Trophoblast cell (in vitro differentiated cells and primary cell): ENCODE measurements at regions not wholly inside any gene's neighbourhood (a gene's known extent, or its start where the extent isn't known, plus 50 kb on each side); places are given as distances from the start of the nearest gene placed in this dataset.
A peak's percentile ranks its signal among the peaks of the same experiment; 100 is the strongest.

Experiments
- DNase-seq, 2 donors: peaks; one replicate each; pipeline ENCODE4 v3.0.0-alpha.2; 2016
- H2AFZ ChIP-seq: 2 replicates; pipeline ENCODE4 v1.6.1; 2013; ENCODE audit warnings: low read length, moderate library complexity, mild to moderate bottlenecking; ENCODE audit not compliant: insufficient read depth, poor library complexity
- H2AK5ac ChIP-seq: 2 replicates; pipeline ENCODE4 v1.6.1; 2013; ENCODE audit warnings: mild to moderate bottlenecking, low read length
- H2BK120ac ChIP-seq: 2 replicates; pipeline ENCODE4 v1.6.1; 2013; ENCODE audit warnings: low read length, mild to moderate bottlenecking, moderate library complexity; ENCODE audit not compliant: insufficient read depth, poor library complexity
- H2BK12ac ChIP-seq: 2 replicates; pipeline ENCODE4 v1.6.1; 2013; ENCODE audit warnings: mild to moderate bottlenecking, low read length, moderate library complexity
- H2BK5ac ChIP-seq: 2 replicates; pipeline ENCODE4 v1.6.1; 2013; ENCODE audit warnings: low read length, low read depth, moderate library complexity, mild to moderate bottlenecking; ENCODE audit not compliant: poor library complexity
- H3K14ac ChIP-seq: 2 replicates; pipeline ENCODE4 v1.6.1; 2013; ENCODE audit warnings: mild to moderate bottlenecking, low read length
- H3K18ac ChIP-seq: 2 replicates; pipeline ENCODE4 v1.6.1; 2013; ENCODE audit warnings: mild to moderate bottlenecking, low read length
- H3K23ac ChIP-seq: 2 replicates; pipeline ENCODE4 v1.6.1; 2013; ENCODE audit warnings: low read length
- H3K27ac ChIP-seq: 2 replicates; pipeline ENCODE4 v1.5.1; 2013; ENCODE audit warnings: low read depth, mild to moderate bottlenecking, inconsistent platforms, low read length, moderate library complexity
- H3K27me3 ChIP-seq: 2 replicates; pipeline ENCODE4 v1.6.1; 2013; ENCODE audit warnings: inconsistent platforms, mild to moderate bottlenecking, low read length, moderate library complexity; ENCODE audit not compliant: insufficient read depth
- H3K36me3 ChIP-seq, 2 experiments: 1 replicate in 1 of 2; 2 replicates in 1 of 2; pipeline ENCODE4 v1.6.1; 2013; ENCODE audit warnings: low read length in 2 of 2, mild to moderate bottlenecking in 2 of 2, moderate library complexity in 1 of 2; ENCODE audit not compliant: insufficient read depth in 2 of 2, control insufficient read depth in 1 of 2
- H3K4ac ChIP-seq: 2 replicates; pipeline ENCODE4 v1.6.1; 2013; ENCODE audit warnings: low read depth, mild to moderate bottlenecking, low read length, moderate library complexity
- H3K4me1 ChIP-seq, 2 experiments: 1 replicate in 1 of 2; 2 replicates in 1 of 2; pipeline ENCODE4 v1.6.1; 2013; ENCODE audit warnings: low read length in 2 of 2, mild to moderate bottlenecking in 2 of 2, moderate library complexity in 1 of 2; ENCODE audit not compliant: insufficient read depth in 2 of 2, control insufficient read depth in 1 of 2
- H3K4me2 ChIP-seq: 2 replicates; pipeline ENCODE4 v1.6.1; 2013; ENCODE audit warnings: inconsistent platforms, mild to moderate bottlenecking, low read length, moderate library complexity
- H3K4me3 ChIP-seq: 2 replicates; pipeline ENCODE4 v1.5.1; 2013; ENCODE audit warnings: mild to moderate bottlenecking, low read depth, low read length, inconsistent platforms
- H3K79me1 ChIP-seq: one replicate; pipeline ENCODE4 v1.6.1; 2013; ENCODE audit warnings: low read length
- H3K79me2 ChIP-seq: 2 replicates; pipeline ENCODE4 v1.6.1; 2013; ENCODE audit warnings: low read length, mild to moderate bottlenecking; ENCODE audit not compliant: control insufficient read depth, insufficient read depth, poor library complexity
- H3K9ac ChIP-seq: 2 replicates; pipeline ENCODE4 v1.6.1; 2013; ENCODE audit warnings: mild to moderate bottlenecking, low read length
- H3K9me3 ChIP-seq: 2 replicates; pipeline ENCODE4 v1.6.1; 2013; ENCODE audit warnings: low read depth, mild to moderate bottlenecking, control low read depth, inconsistent platforms, low read length; ENCODE audit not compliant: insufficient read depth
- H4K12ac ChIP-seq: 2 replicates; pipeline ENCODE4 v1.6.1; 2013; ENCODE audit warnings: low read depth, mild to moderate bottlenecking, low read length, moderate library complexity
- H4K8ac ChIP-seq: 2 replicates; pipeline ENCODE4 v1.6.1; 2013; ENCODE audit warnings: low read depth, mild to moderate bottlenecking, low read length, moderate library complexity
- H4K91ac ChIP-seq: one replicate; pipeline ENCODE4 v1.6.1; 2013; ENCODE audit warnings: low read depth, mild to moderate bottlenecking, low read length, moderate library complexity
- WGBS: extraction: QIAGEN DNeasy Blood & Tissue Kit; methylation state at CpG from one replicate; pipeline ENCODE4 v1.1.7; 2013; ENCODE audit warnings: missing lambda C conversion rate; ENCODE audit not compliant: insufficient read length, insufficient coverage; ENCODE audit errors: extremely low coverage; 5-methylcytosine and 5-hydroxymethylcytosine counted together

GRCh38 chr18:41753826-41754225 lies 201.2 kb upstream of the PIK3C3 start:
- H4K12ac ChIP-seq, result no peak overlapping the region
- DNase-seq, result no peak
- no peaks in the 10 kb centered on the region for H3K27me3 ChIP-seq
- H3K9me3 ChIP-seq, result no peaks in the 10 kb centered on the region
- no peak overlapping the region for H4K8ac ChIP-seq
- H3K4me3 ChIP-seq, result no peak overlapping the region
- H2BK12ac ChIP-seq, result no peak overlapping the region
- H3K79me2 ChIP-seq, result no peaks in the 10 kb centered on the region
- no peak overlapping the region for H3K4me2 ChIP-seq
- H3K4ac ChIP-seq, result no peak overlapping the region
- H3K27ac ChIP-seq, result no peak overlapping the region
- H2AK5ac ChIP-seq, result no peak overlapping the region
- H3K9ac ChIP-seq, result no peak overlapping the region
- no peak overlapping the region for H3K18ac ChIP-seq
- H3K79me1 ChIP-seq, result no peaks in the 10 kb centered on the region
- no peak overlapping the region for H2BK5ac ChIP-seq
- no peaks in the 10 kb centered on the region for H3K36me3 ChIP-seq
- H3K23ac ChIP-seq, result no peak overlapping the region
- H4K91ac ChIP-seq, result no peak overlapping the region
- H3K14ac ChIP-seq, result no peak overlapping the region
- no CpG with 5 or more reads among the region's 2 CpGs for WGBS
- no peaks in the 10 kb centered on the region for H3K4me1 ChIP-seq
- no peak overlapping the region for H2AFZ ChIP-seq
- H2BK120ac ChIP-seq, result no peak overlapping the region

GRCh38 chr18:41752826-41753225 lies 202.2 kb upstream of the PIK3C3 start:
- Histone ChIP-seq H4K12ac (no peak overlapping the region), H3K4me3 (no peak overlapping the region), H2AK5ac (no peak overlapping the region), H3K36me3 (no peaks in the 10 kb centered on the region), H3K9ac (no peak overlapping the region), H4K8ac (no peak overlapping the region), H3K14ac (no peak overlapping the region), H3K18ac (no peak overlapping the region), H3K9me3 (no peaks in the 10 kb centered on the region), H3K4ac (no peak overlapping the region), H3K79me1 (no peaks in the 10 kb centered on the region), H4K91ac (no peak overlapping the region), H3K4me1 (no peaks in the 10 kb centered on the region), H2AFZ (no peak overlapping the region), H2BK120ac (no peak overlapping the region), H3K27ac (no peak overlapping the region), H3K4me2 (no peak overlapping the region), H3K23ac (no peak overlapping the region), H2BK12ac (no peak overlapping the region), H3K27me3 (no peaks in the 10 kb centered on the region), H3K79me2 (no peaks in the 10 kb centered on the region), H2BK5ac (no peak overlapping the region)
- peak in 1 of 2 donors; percentile 62 for DNase-seq
- WGBS, result no CpG with 5 or more reads among the region's 6 CpGs

- Histone ChIP-seq H3K4me1 (no peaks in the 10 kb centered on the region), H2AK5ac (no peak overlapping the region), H3K9me3 (no peaks in the 10 kb centered on the region), H3K36me3 (no peaks in the 10 kb centered on the region), H3K4ac (no peak overlapping the region), H3K4me3 (no peak overlapping the region), H4K8ac (no peak overlapping the region), H3K79me2 (no peaks in the 10 kb centered on the region), H3K14ac (no peak overlapping the region), H2BK120ac (no peak overlapping the region), H3K79me1 (no peaks in the 10 kb centered on the region), H3K27me3 (no peaks in the 10 kb centered on the region), H3K9ac (no peak overlapping the region), H3K4me2 (no peak overlapping the region), H2AFZ (no peak overlapping the region), H4K12ac (no peak overlapping the region), H2BK5ac (no peak overlapping the region), H3K23ac (no peak overlapping the region), H3K27ac (no peak overlapping the region), H4K91ac (no peak overlapping the region), H3K18ac (no peak overlapping the region), H2BK12ac (no peak overlapping the region)
- no peak for DNase-seq
- no CpG with 5 or more reads among the region's 1 CpG for WGBS
Measured at GRCh38 chr18:41751652-41752051, 203.4 kb upstream of the PIK3C3 start.

GRCh38 chr18:41751161-41751560 lies 203.9 kb upstream of the PIK3C3 start:
- Histone ChIP-seq H2BK5ac (no peak overlapping the region), H3K9ac (no peak overlapping the region), H2BK120ac (no peak overlapping the region), H3K4ac (no peak overlapping the region), H3K14ac (no peak overlapping the region), H3K23ac (no peak overlapping the region), H2AK5ac (no peak overlapping the region), H3K79me2 (no peaks in the 10 kb centered on the region), H2AFZ (no peak overlapping the region), H3K18ac (no peak overlapping the region), H3K9me3 (no peaks in the 10 kb centered on the region), H3K27me3 (no peaks in the 10 kb centered on the region), H3K36me3 (no peaks in the 10 kb centered on the region), H3K27ac (no peak overlapping the region), H4K12ac (no peak overlapping the region), H3K4me2 (no peak overlapping the region), H3K79me1 (no peaks in the 10 kb centered on the region), H4K8ac (no peak overlapping the region), H4K91ac (no peak overlapping the region), H2BK12ac (no peak overlapping the region), H3K4me1 (no peaks in the 10 kb centered on the region), H3K4me3 (no peak overlapping the region)
- peak in 1 of 2 donors; percentile 29 for DNase-seq
- no CpG with 5 or more reads among the region's 2 CpGs for WGBS
